ENCODE measurements at regions not wholly inside any gene's neighbourhood (a gene's known extent, or its start where the extent isn't known, plus 50 kb on each side); places are given as distances from the start of the nearest gene placed in this dataset.
"Not testable (repeated sequence)": the region's sequence is repeated elsewhere in the genome, so short reads cannot be mapped to it uniquely, and the experiment has no call there.

- not testable (repeated sequence) for DNase-seq
Measured at GRCh38 chr7:149995369-149996026, 121.7 kb downstream of the ATP6V0E2 start.

- peak; percentile 23 for DNase-seq
Measured at GRCh38 chr7:150000780-150001599, 127.2 kb downstream of the ATP6V0E2 start.

GRCh38 chr7:150003304-150003810 lies 129.6 kb downstream of the ATP6V0E2 start:
- no peak for DNase-seq

- not testable (repeated sequence) for DNase-seq
Measured at GRCh38 chr7:150003973-150004372, 130.2 kb downstream of the ATP6V0E2 start.

- DNase-seq = not testable (repeated sequence)
Measured at GRCh38 chr7:150004843-150005242, 131.1 kb downstream of the ATP6V0E2 start.

GRCh38 chr7:150009620-150010303 lies 136.0 kb downstream of the ATP6V0E2 start:
- DNase-seq = not testable (repeated sequence)

- not testable (repeated sequence) for DNase-seq
Measured at GRCh38 chr7:150016651-150017189, 143.0 kb downstream of the ATP6V0E2 start.

GRCh38 chr7:150020210-150020609 lies 146.4 kb downstream of the ATP6V0E2 start:
- not testable (repeated sequence) for DNase-seq

GRCh38 chr7:150024550-150025490 lies 151.1 kb downstream of the ATP6V0E2 start:
- not testable (repeated sequence) for DNase-seq

- DNase-seq = not testable (repeated sequence)
Measured at GRCh38 chr7:150025802-150026201, 152.0 kb downstream of the ATP6V0E2 start.

GRCh38 chr7:150028344-150029012 lies 154.7 kb downstream of the ATP6V0E2 start:
- DNase-seq = not testable (repeated sequence)

- not testable (repeated sequence) for DNase-seq
Measured at GRCh38 chr7:150029013-150029389, 155.2 kb downstream of the ATP6V0E2 start.

- not testable (repeated sequence) for DNase-seq
Measured at GRCh38 chr7:150031733-150032132, 158.0 kb downstream of the ATP6V0E2 start.

- not testable (repeated sequence) for DNase-seq
Measured at GRCh38 chr7:150033711-150034110, 159.9 kb downstream of the ATP6V0E2 start.

GRCh38 chr7:150035769-150036168 lies 162.0 kb downstream of the ATP6V0E2 start:
- DNase-seq = not testable (repeated sequence)

- DNase-seq = not testable (repeated sequence)
Measured at GRCh38 chr7:150039061-150039460, 165.3 kb downstream of the ATP6V0E2 start.

GRCh38 chr7:150042281-150042680 lies 168.5 kb downstream of the ATP6V0E2 start:
- not testable (repeated sequence) for DNase-seq

- peak; percentile 19 for DNase-seq
Measured at GRCh38 chr7:150044771-150045170, 171.0 kb downstream of the ATP6V0E2 start.

- DNase-seq = not testable (repeated sequence)
Measured at GRCh38 chr7:150045596-150045995, 171.8 kb downstream of the ATP6V0E2 start.

- DNase-seq = not testable (repeated sequence)
Measured at GRCh38 chr7:150046290-150047194, 172.8 kb downstream of the ATP6V0E2 start.
